Esophagus squamous epithelium (tissue), 4 donors: ENCODE measurements at regions not wholly inside any gene's neighbourhood (a gene's known extent, or its start where the extent isn't known, plus 50 kb on each side); places are given as distances from the start of the nearest gene placed in this dataset.

Experiments
- CTCF ChIP-seq, 6 experiments: fragments of 450-650 bp in 4 of 6; fragments of 200-600 bp in 2 of 6; sonication (generic) in 2 of 6; IDR thresholded peaks; one replicate each; pipeline ENCODE4 v1.5.1; 2016 to 2019; ENCODE audit warnings: antibody characterized with exemption in 6 of 6, mild to moderate bottlenecking in 4 of 6, moderate library complexity in 4 of 6
- POLR2A ChIP-seq, 4 donors: fragments of 450-650 bp; IDR thresholded peaks; one replicate each; pipeline ENCODE4 v1.6.1; 2017; ENCODE audit warnings: antibody characterized with exemption in 4 of 4, mild to moderate bottlenecking in 4 of 4, moderate library complexity in 3 of 4

DNA sequence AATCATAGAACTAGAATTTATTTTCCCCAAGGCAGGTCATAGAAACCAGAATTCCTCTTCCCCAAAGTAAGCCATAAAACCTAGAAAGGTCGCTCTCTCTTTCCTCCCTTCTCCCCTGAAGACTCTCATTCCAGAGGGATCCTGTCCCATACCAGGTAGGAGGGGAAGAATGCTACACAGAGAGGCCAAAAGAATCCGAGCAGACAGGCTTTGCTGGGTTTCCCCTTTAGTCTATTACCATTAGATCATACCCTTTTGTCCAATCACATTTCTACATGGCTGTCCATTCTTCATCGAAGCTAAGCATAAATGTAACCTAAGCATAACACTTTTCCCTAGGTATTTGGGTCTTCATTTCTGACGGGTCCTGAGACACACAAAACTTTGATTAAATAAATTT, 204.5 kb downstream of the SPTSSA start:
- no peak for TF ChIP-seq CTCF (IDR thresholded peaks at IDR 0.05)
- no peak for TF ChIP-seq POLR2A (IDR thresholded peaks at IDR 0.05)
